ENCODE measurements at regions not wholly inside any gene's neighbourhood (a gene's known extent, or its start where the extent isn't known, plus 50 kb on each side); places are given as distances from the start of the nearest gene placed in this dataset.

GRCh38 chr5:124089578-124089977, 577.6 kb downstream of the CSNK1G3 start:
- no peak for DNase-seq

GRCh38 chr5:124088289-124089032, 576.5 kb downstream of the CSNK1G3 start:
- no peak for DNase-seq

GRCh38 chr5:124087752-124088151, 575.8 kb downstream of the CSNK1G3 start:
- no peak for DNase-seq

GRCh38 chr5:124080256-124080655, 568.3 kb downstream of the CSNK1G3 start:
- DNase-seq = no peak

- no peak for DNase-seq
Measured at GRCh38 chr5:124079062-124079461, 567.1 kb downstream of the CSNK1G3 start.

GRCh38 chr5:124074500-124074899, 562.5 kb downstream of the CSNK1G3 start:
- no peak for DNase-seq

GRCh38 chr5:124072570-124072969, 560.6 kb downstream of the CSNK1G3 start:
- no peak for DNase-seq

GRCh38 chr5:124071039-124071438, 559.1 kb downstream of the CSNK1G3 start:
- no peak for DNase-seq

GRCh38 chr5:124065508-124065907, 553.5 kb downstream of the CSNK1G3 start:
- no peak for DNase-seq

GRCh38 chr5:124064956-124065355, 553.0 kb downstream of the CSNK1G3 start:
- DNase-seq = no peak

- peak; percentile 86 for DNase-seq
Measured at GRCh38 chr5:124061663-124062062, 549.7 kb downstream of the CSNK1G3 start.

- DNase-seq = no peak
Measured at GRCh38 chr5:124061068-124061430, 549.1 kb downstream of the CSNK1G3 start.

GRCh38 chr5:124060413-124061067, 548.6 kb downstream of the CSNK1G3 start:
- peak; percentile 14 for DNase-seq

GRCh38 chr5:124060011-124060410, 548.0 kb downstream of the CSNK1G3 start:
- no peak for DNase-seq

- DNase-seq = no peak
Measured at GRCh38 chr5:124059200-124059599, 547.2 kb downstream of the CSNK1G3 start.

GRCh38 chr5:124057724-124058231, 545.8 kb downstream of the CSNK1G3 start:
- no peak for DNase-seq

- DNase-seq = peak; percentile 36
Measured at GRCh38 chr5:124056991-124057723, 545.2 kb downstream of the CSNK1G3 start.

GRCh38 chr5:124056326-124056990, 544.5 kb downstream of the CSNK1G3 start:
- DNase-seq = no peak

GRCh38 chr5:124055751-124056150, 543.8 kb downstream of the CSNK1G3 start:
- DNase-seq = no peak

- no peak for DNase-seq
Measured at GRCh38 chr5:124054564-124054963, 542.6 kb downstream of the CSNK1G3 start.

- no peak for DNase-seq
Measured at GRCh38 chr5:124053340-124053739, 541.4 kb downstream of the CSNK1G3 start.

- DNase-seq = no peak
Measured at GRCh38 chr5:124052201-124052600, 540.2 kb downstream of the CSNK1G3 start.

GRCh38 chr5:124050120-124050770, 538.3 kb downstream of the CSNK1G3 start:
- no peak for DNase-seq

All from fibroblast of upper back skin (primary cell).